Glomerular visceral epithelial cell (primary cell): ENCODE measurements at regions not wholly inside any gene's neighbourhood (a gene's known extent, or its start where the extent isn't known, plus 50 kb on each side); places are given as distances from the start of the nearest gene placed in this dataset.

Experiments used
- DNase-seq: peaks from one replicate; pipeline ENCODE4 v3.0.0-alpha.2; 2016; ENCODE audit errors: extremely low spot score

- DNase-seq = no peak
Observed at GRCh38 chr2:162964513-162964912, 125.9 kb upstream of the KCNH7 start.

- no peak for DNase-seq
Observed at GRCh38 chr2:162963156-162963555, 124.6 kb upstream of the KCNH7 start.

DNA sequence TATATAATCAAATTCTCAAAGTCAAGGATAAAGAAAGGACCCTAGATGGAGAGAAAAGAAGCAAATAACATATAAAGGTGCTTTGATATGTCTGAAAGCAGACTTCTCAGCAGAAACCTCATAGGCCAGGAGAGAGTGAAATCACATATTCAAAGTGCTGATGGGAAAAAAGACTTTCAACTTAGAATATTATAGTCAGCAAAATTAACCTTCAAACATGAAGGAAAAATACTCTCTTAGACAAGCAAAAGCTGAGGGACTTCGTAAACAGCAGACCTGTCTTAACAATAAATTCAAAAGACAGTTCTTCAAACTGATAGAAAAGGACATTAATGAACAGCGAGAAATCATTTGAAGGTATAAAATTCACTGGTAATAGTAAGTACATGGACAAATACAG lies 107.2 kb upstream of the KCNH7 start:
- no peak for DNase-seq

GRCh38 chr2:162938387-162938786 lies 99.8 kb upstream of the KCNH7 start:
- DNase-seq = no peak

DNA sequence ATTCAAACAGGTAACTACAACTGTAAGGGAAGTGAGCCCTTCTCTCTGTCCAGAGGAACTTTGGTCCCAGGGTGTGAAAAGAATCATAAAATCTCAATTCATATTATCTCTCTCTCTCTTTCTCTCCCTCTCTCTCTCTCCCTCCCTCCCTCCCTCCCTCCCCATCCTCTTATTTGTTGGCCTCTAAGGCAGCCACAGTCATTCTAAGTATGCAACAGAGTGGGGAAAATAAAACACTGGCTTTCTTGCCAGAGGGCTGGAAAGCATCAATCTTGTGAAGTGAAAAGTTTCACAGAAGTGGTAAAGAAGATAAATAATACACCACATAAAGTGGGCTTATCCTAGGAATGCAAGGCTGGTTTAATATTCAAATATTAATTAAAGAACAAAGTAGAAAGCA lies 95.6 kb upstream of the KCNH7 start:
- no peak for DNase-seq

DNA sequence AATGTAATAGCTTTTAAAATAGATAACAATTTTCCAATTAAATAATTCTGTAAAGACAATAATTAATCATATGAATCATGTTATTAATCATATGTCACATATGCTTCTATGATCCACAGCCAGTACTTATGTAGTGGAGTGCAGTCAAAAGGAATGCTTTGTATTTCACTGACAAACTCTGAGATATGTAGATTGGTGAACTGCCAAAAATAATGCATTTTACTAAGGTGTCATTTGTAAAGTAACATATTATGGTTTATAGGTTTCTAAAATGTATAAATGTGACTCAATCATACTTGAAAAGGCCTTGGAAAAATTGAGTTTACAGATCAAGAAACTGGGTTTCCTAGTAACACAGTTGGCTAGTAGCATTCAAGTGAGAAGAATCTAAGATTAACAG lies 93.8 kb upstream of the KCNH7 start:
- no peak for DNase-seq

DNA sequence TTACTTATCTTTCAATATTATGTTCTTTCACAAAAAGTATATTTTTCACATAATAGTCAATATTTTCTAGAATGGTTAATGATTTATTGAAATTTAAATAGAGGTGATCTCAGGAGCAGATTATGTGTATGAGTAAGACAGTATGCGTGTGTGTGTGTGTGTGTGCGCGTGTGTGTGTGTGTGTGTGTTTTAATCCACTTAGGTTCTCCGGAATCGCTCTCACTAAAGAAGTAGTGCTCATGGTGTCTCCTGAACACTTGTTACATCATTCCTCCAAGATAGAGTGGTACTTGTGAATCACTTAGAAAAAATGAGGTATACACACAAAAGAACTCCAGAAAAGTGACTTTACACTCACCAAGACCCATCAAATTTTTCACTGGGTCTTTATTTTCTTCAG lies 91.0 kb upstream of the KCNH7 start:
- DNase-seq = peak; percentile 90

- DNase-seq = peak; percentile 13
Observed at GRCh38 chr2:162928356-162928755, 89.8 kb upstream of the KCNH7 start.

- DNase-seq = no peak
Observed at GRCh38 chr2:162926907-162927306, 88.3 kb upstream of the KCNH7 start.

DNA sequence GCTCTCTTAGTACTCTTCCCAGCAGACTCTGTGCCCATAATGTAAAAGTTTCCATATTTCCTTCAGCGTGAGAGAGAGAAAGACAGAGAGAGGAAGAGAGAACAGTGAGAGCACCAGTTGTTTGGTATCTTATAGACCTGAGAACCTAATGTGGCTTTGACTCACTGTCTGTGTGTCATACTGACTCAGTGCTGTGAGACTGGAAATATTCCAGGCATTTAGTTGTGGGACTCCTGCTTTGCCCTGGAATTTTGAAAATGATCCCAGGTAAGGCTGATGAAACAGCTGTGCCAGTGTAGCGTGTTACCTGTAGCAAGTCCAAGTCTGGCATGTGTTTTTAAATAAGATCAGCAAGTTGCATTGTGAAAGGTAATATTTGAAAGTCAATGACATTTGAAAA lies 87.9 kb upstream of the KCNH7 start:
- DNase-seq = peak; percentile 92

GRCh38 chr2:162925595-162925994 lies 87.0 kb upstream of the KCNH7 start:
- peak; percentile 14 for DNase-seq

DNA sequence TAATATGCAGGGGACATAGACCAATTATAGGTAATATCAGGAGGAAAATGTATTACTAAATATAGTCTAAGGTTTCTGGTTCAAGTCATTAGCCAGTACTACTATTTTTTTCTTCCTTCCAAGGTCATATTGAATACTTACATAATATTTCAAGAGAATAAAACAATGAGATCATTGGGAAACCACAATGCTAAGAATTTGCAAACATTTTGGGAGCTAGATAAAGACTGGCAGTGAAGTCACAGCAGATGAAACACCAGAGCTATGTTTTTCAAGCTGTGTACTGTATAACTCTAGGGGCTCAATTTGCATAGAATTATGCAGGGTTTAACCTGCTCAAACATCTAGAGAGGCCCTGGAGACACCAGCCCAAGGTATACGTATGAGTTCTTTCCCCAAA lies 80.5 kb upstream of the KCNH7 start:
- DNase-seq = no peak

GRCh38 chr2:162917626-162918025 lies 79.1 kb upstream of the KCNH7 start:
- DNase-seq = no peak

DNA sequence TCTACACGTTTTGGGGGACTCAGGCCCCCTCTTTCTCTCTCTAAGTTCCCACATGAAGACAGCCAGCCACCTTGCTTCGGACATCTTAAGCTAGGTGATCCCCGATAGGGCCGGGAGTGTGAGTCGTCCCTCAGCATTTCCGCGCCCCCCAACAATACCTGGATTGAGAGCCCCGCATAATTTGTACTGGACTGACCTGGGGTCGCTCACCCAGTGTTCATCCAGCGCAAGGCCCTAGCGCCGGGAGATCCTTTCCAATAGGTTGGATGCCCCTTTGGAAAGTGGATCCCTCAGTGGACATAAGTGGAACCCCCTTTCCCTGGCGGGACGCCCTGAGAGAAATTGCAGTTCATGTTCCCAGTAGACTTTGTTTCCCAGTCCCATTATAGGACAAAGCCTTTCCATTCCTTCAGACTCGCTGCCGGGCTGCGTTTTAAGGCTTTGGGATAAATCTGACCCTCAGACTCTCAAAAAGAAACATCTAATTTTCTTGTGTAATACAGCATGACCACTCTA lies 77.8 kb upstream of the KCNH7 start:
- DNase-seq = no peak

DNA sequence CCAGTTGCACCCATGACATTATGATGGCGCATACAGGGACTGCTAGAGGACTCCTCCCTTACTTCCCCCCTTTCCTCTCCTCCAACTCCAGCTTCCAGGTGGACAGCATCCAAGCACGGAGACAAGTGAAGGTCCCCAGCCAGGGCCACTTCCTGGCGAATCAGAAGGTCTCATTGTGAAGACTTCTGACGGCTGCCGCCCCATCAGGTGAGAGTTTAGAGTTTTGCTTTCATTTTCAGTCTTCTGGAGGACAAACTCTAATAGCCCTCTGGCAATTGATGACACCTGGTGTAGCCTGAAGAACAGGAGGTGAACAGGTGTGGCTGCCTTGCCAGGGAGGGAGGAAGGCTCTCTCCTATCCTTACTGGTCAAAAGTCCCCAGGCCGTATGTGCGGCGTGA lies 77.3 kb upstream of the KCNH7 start:
- DNase-seq = no peak

DNA sequence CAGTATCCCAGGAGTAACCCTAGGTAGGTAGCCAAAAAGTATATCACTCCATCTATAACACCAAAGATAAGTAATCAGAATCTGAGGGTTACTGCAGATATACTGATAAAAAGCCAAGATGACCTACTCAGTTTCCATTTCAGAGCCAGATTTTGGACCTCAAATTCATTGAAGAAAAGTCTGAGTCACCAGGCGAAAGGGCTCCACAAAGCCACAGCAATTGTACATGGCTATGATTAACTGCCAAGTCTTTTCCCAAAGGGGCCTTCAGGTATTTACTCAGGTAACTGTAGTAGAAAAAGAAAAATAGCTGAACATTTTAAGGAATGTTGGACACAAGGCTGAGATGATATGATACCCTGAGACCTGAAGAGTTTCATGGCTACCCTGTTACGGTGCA lies 75.6 kb upstream of the KCNH7 start:
- DNase-seq = no peak

GRCh38 chr2:162912787-162913186 lies 74.2 kb upstream of the KCNH7 start:
- DNase-seq = no peak

DNA sequence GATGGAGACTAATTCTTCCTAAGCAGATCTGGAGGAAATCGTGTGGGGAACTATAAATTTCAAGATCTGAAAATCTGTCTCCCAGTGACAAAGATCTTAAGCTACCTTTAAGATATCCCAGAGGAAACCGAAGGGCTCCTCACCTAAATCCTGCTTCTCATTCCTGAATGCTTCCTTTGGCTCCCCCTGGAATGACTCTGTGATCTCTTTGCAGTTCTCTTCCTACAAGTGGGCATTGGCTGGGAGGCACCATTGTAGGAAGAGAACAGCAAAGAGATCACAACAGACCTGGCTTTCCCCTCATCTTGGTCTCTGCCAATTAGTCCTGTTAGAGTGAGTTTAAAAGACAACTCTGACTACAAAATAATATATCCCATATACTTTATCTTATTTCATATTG lies 70.0 kb upstream of the KCNH7 start:
- no peak for DNase-seq

DNA sequence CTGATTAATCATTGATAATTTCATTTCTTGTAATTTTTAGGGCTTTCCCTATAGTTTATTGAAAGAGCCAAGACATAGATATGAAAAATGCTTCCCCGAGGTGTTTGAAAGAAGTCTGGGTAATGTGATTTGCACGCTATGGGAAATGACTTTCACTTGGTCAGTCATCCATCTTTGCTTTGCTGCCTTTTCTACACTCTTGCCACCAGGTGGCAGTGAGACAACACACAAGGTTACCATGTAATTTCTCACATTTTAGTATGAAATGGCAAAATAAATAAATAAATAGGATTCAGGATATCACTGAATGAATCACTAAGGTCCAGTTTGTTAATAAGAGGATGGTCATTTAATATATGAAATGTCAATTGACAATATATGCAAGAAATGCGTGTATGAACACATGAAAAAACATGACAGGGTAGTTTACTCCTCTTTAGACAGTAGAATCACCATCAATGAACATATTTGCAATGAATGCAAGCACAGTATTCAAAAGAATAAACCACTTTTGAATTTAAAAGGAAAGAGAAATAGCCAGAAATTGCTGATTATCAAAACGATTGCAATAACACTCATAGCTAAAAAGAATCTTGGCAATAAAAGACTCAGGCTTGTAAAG lies 52.2 kb upstream of the KCNH7 start:
- DNase-seq = peak; percentile 81

- no peak for DNase-seq
Observed at GRCh38 chr2:162888652-162889051, 50.1 kb upstream of the KCNH7 start.
